ENCODE measurements at regions not wholly inside any gene's neighbourhood (a gene's known extent, or its start where the extent isn't known, plus 50 kb on each side); places are given as distances from the start of the nearest gene placed in this dataset.

- no peak for TF ChIP-seq KDM5A (IDR thresholded peaks at IDR 0.05; ENCODE audit: borderline replicate concordance, low read length)
- TF ChIP-seq ZFX (CRISPR knock-in tag; IDR thresholded peaks at IDR 0.05; ENCODE audit: low read depth): no peak
- TF ChIP-seq AHDC1 (CRISPR knock-in tag; IDR thresholded peaks at IDR 0.05; ENCODE audit: borderline replicate concordance): no peak
- TF ChIP-seq XRCC5 (optimal IDR thresholded peaks at IDR 0.05; ENCODE audit: low read length): no peak
- TF ChIP-seq ZNF232 (CRISPR knock-in tag; IDR thresholded peaks at IDR 0.05; ENCODE audit: borderline replicate concordance): no peak
- no peak for TF ChIP-seq GABPB1 (CRISPR knock-in tag; IDR thresholded peaks at IDR 0.05)
- no peak for TF ChIP-seq FOSL1 (CRISPR knock-in tag; IDR thresholded peaks at IDR 0.05; ENCODE audit: borderline replicate concordance)
These were observed 81.5 kb upstream of the ZFHX3 start for GRCh38 chr16:73129455-73129854.

All from HepG2 (cell line).